ENCODE measurements at regions not wholly inside any gene's neighbourhood (a gene's known extent, or its start where the extent isn't known, plus 50 kb on each side); places are given as distances from the start of the nearest gene placed in this dataset.

DNA sequence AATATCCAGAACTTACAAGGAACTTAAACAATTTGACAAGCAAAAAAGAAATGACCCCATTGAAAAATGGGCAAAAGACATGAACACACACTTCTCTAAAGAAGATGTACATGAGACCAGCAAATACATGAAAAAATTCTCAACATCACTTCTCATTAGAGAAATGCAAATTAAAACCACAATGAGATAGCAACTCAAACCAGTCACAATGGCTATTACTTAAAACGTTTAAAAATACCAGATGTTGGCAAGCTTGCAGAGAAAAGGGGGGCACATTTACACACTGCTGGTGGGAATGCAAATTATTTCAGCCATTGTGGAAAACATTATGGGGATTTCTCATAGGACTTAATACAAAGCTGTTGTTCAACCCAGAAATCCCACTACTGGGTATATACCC is 1634.0 kb downstream of the NCAM2 start:
- DNase-seq (ENCODE audit: low spot score in 2 of 2): no peak
- FAIRE-seq: no peak

DNA sequence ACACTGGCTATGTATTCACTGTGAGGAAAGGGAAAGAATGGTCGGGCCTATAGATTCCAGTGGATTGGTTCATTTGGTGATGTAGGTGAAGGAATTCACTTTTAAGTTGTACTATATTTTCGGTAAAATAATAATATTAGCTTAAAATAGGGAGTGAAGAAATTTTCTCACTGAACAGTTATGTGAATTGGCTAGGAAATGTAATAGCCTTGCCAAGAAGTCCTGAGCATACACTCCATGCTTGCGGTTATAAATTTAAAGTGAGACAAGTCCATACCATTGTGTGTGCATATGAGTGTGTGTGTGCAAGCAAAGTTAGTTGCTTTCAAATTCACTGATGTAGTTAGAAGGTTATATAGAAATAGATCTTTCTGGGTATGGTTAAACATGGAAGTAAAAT is 1651.0 kb downstream of the NCAM2 start:
- DNase-seq (ENCODE audit: low spot score in 2 of 2) (no peak), FAIRE-seq (no peak)

DNA sequence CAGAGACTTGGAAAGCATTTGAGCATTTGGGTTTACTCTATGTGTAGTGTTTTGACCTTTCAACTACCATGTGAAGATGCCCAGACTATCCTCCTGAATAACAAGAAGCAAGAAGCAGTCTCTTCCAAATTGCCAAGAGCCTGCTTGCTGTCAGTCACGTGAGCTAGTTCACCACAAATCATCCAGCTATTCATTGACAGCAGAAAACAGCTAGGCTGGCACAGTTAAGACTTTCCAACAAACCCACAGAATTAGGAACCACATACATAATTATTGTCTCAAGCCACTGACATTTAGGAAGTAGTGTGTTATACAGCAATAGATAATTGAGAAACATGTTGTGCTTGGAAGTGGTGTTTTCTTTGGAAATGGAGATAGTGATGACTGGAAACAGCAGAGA is 1652.0 kb downstream of the NCAM2 start:
- FAIRE-seq: no peak
- no peak for DNase-seq (ENCODE audit: low spot score in 2 of 2)

DNA sequence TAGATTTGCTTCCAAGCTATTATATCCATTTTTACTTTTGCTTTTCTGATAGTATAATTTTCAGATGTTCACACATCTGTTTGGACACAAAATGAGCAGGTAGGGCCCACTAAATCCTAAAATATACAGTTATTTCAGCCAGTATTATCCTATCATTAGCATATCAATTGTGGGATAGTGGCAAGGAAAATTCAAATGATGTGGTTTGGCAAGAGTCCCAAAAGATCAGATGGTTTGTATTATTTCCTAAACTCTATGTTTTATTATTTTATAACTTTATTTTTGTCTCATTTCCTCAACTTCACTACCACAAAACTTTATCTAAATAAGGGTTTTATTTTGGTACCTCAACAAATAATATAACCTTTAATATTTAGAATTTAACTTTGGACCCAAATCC is 1659.6 kb downstream of the NCAM2 start:
- no peak for DNase-seq (ENCODE audit: low spot score in 2 of 2)
- FAIRE-seq: no peak

DNA sequence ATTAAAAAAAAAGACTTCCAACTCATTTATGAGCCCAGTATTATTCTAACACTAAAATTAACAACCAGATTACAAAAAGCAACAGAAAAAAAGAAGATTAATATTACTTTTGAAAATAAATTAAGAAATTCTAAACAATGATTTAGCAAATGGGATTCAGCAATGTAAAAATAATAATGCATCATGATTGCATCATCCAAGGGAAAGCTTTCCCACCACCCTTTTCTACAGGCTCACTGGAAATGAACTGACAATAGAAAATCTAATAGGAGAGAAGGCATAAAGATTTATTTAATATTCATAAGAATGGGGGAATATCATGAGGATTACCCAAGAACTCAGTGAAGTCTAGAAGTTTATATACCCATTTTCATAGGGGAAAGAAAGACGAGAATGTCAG is 1671.9 kb downstream of the NCAM2 start:
- FAIRE-seq: no peak
- DNase-seq (ENCODE audit: low spot score in 2 of 2): no peak

DNA sequence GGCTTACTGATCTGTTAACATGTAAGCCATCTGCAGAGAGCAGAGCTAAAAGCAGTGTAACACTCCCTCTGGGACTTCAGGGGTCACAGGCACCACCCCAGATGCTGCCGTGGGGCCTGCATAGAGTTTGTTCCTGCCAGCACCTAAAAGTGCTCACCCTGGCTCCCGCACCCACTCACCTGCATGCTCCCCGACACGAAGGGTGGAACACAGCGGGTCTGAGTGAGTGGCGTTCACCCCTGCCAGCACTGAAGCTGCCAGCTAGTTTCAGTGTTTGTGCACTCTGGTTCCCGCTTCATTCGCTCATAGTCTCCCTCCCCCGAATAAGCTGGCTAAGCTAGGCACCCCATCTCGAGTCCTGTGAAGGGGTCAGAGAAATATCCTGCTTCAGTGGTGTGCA is 1681.0 kb downstream of the NCAM2 start:
- no peak for FAIRE-seq

DNA sequence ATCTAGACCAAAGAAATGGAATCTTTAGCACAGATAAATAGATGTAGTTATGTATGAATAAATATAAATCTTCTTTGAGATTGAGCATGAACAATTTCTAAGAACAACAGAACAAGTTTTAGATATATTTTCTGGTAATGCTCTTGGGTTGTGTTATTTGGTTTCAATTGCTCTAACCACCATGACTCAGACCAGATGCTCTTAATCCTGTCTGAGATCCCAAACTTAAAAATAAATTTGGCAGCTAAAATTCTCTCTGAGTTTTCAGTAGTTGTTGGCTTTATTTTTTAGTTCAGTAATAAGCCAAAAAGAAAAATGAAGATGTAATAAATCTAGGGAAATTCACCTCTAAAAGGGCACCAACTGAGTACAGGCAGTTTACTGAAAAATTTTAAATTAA is 1693.4 kb downstream of the NCAM2 start:
- FAIRE-seq (no peak), DNase-seq (ENCODE audit: low spot score in 2 of 2) (no peak)

More for the DNA sequence above, 1681.0 kb downstream of the NCAM2 start:
- DNase-seq (ENCODE audit: low spot score in 2 of 2): no peak

DNA sequence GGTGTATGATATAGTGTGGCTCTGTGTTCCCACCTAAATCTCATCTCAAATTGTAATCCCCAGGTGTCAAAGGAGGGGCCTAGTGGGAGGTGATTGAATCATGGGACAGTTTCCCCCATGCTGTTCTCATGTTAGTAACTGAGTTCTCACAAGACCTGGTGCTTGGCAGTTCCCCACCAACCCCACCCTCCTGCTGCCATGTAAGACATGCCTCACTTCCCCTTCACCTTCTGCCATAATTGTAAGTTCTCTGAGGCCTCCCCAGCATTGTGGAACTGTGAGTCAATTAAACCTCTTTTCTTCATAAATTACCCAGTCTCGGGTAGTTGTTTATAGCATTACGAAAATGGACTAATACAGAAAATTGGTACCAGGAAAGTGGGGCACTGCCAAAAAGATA is 1705.3 kb downstream of the NCAM2 start:
- FAIRE-seq (no peak), DNase-seq (ENCODE audit: low spot score in 2 of 2) (no peak)

DNA sequence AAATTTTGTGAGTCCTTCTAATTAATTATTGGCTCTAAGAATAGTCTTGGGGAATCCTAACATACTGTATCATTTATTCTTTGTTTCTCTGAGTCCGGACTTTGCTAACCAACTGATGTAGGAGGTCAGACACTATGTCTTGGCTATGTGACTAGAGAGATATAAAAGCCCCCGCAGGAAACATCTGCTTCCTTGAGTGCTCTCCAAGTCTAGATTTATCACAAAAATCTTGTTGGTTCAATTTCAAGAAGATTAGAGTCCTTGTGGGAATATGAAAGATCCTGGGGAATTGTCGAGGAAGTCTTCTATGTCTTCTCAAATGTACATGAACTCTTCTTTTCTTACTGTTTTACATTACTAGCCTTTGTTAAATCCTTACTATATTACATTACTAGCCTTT is 1712.5 kb downstream of the NCAM2 start:
- DNase-seq (ENCODE audit: low spot score in 2 of 2) (no peak), FAIRE-seq (no peak)

DNA sequence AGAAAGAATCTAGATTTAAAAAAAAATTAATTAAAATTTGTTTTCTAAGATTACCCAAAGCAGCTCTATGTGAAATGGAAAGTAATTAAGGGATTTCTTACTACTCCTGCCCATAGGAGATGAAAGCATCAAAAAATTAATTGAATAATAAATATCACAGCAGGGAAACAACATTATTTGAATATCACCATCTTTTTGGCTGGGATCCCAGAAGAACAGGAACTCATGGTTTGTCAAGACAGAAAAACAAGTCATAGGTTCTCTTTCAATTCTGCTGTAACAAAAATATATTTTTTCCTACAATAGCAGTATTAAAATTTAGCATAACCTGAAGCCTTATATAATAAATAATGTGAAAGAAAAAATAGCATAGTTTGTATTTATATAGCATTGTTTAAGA is 1713.4 kb downstream of the NCAM2 start:
- DNase-seq (ENCODE audit: low spot score in 2 of 2): no peak

DNA sequence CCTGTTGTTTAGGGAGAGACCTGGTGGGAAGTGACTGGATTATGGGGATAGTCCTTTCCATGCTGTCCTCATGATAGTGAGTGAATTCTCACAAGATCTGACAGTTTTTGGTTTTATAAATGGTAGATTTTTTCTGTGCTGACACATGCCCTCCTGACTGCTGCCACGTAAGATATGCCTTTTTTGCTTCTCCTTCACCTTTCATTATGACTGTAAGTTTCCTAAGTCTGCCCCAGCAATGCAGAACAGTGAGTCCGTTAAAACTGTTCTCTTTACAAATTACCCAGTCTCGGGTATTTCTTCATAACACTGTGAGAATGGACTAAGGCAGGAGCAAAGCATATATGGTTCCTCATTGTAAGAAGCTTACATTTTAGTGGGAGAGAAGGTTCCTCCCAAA is 1727.2 kb downstream of the NCAM2 start:
- DNase-seq (ENCODE audit: low spot score in 2 of 2): no peak
- no peak for FAIRE-seq

More for the DNA sequence above, 1713.4 kb downstream of the NCAM2 start:
- no peak for FAIRE-seq

DNA sequence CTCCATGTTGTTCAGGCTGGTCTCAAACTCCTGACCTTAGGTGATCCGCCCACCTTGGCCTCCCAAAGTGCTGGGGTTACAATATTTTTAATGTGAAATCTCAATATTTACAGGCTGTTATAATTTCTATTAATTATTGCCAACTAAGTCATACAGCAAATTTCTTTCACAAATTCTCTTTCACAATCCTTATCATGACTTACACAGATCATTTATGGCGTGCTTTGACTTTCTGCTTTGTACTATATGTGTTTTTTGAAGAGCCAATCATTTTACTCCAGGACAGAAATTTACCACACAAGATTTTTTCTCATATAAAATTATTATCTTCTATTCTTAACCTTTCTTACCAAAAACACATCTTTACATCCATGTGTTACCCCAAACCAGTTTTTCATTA is 1729.9 kb downstream of the NCAM2 start:
- no peak for DNase-seq (ENCODE audit: low spot score in 2 of 2)

DNA sequence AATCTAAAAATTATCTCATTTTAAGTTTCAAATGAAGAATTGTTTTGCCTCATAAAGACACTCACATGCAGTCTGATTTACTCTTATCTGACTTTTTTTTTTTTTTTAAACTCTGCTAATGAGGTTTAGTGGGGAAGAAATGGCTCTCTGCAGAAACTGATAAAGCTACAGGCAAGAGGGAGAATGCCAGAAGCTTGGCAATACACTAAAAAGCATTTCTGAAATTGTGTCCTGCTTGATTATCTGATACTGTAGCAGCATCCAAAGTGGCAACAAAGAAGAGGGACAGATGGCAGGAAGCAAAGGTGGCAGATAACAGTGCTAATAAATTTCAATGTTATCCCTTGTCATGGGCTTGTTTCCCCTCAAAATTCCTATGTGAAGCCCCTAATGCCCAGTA is 1744.9 kb downstream of the NCAM2 start:
- DNase-seq (ENCODE audit: low spot score in 2 of 2): no peak
- FAIRE-seq: no peak

More for the DNA sequence above, 1729.9 kb downstream of the NCAM2 start:
- FAIRE-seq: no peak

DNA sequence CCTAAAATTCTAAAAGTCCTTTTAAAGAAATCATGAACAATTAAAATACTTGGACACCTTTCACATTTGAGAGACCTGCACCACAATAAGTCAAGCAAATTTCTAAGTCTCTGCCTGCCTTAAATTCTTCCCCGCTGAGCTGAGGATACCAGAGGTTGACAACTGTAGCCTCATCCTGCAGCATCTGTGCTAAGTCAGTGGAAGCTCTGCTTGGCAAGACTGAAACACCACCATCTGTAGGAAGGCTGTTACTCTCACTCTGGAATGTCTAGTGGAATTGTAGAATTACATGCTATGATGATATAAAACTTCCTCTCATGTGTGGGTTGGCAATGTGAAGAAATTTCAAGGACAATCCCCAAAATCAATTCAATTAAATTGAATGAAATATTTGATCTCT is 1756.5 kb downstream of the NCAM2 start:
- FAIRE-seq (no peak), DNase-seq (ENCODE audit: low spot score in 2 of 2) (no peak)

DNA sequence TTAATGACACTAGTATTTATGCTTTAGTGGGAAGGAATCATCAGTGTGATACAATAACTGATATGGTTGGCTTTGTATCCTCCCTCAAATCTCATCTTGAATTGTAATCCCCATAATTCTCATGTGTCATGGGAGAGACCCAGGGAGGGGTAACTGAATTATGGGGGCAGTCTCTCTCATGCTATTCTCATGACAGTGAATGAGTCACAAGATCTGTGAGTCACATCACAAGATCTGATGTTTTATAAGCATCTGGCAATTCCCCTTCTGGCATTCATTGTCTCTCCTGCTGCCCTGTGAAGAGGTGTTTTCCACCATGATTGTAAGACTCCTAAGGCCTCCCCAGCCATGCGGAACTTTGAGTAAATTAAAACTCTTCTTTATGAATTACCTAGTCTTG is 1760.3 kb downstream of the NCAM2 start:
- DNase-seq (ENCODE audit: low spot score in 2 of 2) (no peak), FAIRE-seq (no peak)

DNA sequence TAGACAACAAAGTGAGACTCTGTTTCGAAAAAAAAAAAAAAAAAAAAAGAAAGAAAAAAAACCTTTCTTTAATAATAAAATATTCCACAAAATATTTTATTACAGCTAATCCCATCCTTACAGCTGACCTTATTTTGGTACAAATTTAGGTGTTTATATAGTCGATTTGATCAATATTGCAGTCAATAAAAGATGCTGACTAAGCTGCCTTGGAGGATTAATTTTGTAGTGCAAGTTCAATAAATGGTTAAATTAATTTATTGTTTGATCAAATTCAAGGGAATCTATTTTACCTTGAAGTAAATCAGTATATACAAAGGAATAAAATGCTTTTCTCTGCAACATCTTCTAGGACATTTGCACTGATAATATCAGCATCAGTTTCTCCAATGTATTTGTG is 1764.3 kb downstream of the NCAM2 start:
- no peak for FAIRE-seq

DNA sequence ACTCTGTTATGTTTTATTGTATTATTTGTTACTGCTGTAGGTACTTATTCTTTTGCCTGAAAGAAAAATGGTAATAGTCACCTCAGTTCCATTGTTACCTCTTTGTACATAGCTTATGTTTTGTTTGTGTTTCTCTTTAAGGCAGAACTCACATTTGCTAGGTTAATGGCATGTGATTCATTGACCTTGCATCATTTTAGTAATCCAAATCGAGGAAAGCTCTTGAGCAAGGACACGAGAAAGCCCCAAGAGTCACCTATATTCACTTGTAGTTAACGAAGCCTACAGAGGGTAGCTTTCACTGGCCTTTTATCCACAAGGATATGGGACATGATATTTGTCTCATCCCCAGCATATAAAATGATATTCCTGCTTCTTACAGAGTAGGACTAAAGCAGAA is 1765.2 kb downstream of the NCAM2 start:
- FAIRE-seq: no peak
- DNase-seq (ENCODE audit: low spot score in 2 of 2): no peak

More for the DNA sequence above, 1764.3 kb downstream of the NCAM2 start:
- DNase-seq (ENCODE audit: low spot score in 2 of 2): no peak

DNA sequence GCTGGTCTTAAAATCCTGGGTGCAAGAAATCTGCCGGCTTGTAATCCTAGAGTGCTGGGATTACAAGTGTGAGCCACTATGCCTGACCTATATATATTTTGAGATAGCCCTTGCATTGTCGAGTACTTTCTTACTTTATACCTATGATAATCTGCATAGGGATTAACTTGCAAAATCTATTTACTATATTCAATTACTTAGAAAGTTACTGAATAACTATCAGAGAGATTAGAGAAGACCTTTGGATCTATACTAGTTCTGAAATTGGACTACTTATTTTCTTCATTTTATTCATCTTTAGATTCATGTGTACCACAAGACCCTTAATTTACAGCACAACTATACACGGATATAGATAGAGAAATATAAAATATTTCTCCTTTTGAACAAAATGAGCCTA is 1766.0 kb downstream of the NCAM2 start:
- no peak for DNase-seq (ENCODE audit: low spot score in 2 of 2)
- FAIRE-seq: no peak

DNA sequence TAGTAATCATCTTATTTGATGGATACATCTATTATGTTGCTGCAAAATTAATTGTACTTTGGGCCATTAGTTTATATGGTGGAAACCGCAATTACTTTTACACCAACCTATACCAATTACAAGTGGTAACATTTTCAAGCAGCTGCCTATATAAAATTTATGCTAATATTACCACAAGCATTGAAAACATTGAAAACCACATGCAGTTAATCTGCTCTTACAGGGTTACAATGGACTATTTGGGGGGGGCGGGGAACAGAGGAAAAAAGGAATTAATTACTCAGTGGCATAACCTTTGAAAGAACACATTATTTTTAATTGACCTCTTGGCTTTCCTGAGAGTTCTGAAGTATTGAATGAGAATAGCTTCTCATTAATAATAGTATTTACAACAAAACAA is 1793.2 kb downstream of the NCAM2 start:
- FAIRE-seq (no peak), DNase-seq (ENCODE audit: low spot score in 2 of 2) (no peak)

DNA sequence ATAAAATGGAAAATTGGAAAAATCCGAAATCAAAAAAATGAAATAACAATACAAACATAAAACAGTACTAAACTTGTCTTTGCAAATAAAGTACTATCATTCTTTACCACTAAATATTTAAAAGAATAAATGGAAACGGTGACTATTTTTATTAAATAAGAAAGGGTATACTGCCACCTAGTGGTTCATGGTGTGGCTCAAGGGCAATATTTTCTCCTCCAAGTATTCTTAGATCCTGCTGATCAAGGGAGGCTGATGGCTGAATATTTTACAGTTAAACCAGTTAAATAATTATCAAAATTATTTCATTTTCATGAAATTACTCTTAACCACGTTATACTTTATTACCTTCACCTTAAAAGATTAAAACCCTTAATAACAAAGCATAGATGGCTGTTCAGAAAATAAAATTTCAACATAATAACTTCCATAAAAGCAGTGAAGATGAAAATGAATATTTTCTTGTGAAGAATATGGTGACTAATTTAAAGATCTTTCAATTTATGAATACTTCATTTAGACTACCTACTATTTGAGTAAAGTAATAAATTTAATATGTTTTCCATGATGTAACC is 1793.9 kb downstream of the NCAM2 start:
- FAIRE-seq (peak; percentile 98), DNase-seq (ENCODE audit: low spot score in 2 of 2) (peak in 1 of 2 donors; percentile 20)

DNA sequence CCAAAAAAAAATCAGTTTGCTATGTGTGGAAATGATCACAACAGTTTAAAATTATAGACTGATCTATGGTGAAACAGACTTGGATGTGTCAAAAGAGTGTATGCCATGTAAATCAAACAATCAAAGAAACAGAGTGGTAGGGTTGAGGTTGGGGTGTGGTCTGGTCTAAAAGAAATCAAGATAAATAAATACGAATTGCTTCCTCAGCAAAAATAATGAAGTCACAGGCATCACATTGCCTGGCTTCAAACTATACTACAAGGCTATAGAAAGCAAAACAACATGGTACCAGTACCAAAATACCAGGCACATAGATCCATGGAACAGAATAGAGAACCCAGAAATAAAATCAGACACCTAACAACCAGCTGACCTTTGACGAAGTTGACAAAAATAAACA is 1796.9 kb downstream of the NCAM2 start:
- DNase-seq (ENCODE audit: low spot score in 2 of 2): no peak
- FAIRE-seq: no peak

DNA sequence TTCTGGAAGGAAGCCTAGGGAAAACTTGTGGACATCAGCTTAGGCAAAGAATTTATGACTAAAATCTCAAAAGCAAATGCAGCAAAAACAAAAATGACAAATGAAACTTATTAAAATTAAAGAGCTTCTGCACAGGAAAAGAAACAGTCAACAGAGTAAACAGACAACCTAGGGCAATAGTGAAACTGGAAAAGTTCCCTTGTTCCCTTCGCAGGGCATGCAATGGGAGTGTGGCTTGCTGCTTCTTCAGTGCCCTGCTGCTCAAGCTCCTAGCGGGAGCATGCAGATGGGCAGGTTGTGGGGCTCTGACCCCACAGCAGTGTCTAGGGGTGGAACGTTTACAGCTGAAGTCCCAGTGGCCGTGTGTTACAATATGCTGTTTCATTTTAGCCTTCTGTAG is 1797.4 kb downstream of the NCAM2 start:
- no peak for DNase-seq (ENCODE audit: low spot score in 2 of 2)
- no peak for FAIRE-seq

DNA sequence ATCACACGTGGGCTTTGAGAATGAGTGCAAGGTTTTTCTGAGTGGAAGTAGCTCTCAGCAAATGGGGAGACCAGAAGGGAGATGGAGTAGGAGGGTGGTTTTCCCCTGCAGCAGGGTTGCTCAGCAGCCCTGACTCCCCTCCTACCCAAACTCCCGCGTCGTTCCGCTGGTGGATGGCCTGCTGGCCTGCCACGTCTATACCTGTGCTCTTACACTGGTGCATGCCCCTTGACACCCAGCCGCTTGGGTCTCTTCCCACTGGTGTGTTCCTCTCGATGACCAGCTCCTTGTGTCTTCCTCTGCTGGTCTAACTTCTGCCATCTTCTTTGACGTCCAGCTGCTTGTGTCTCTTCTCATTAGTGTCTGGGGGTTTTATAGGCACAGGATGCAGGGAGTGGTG is 1797.9 kb downstream of the NCAM2 start:
- DNase-seq (ENCODE audit: low spot score in 2 of 2): no peak
- no peak for FAIRE-seq

All from frontal cortex (tissue), 3 donors.